Right forelimb (tissue), 1 donor: ENCODE measurements at regions not wholly inside any gene's neighbourhood (a gene's known extent, or its start where the extent isn't known, plus 50 kb on each side); places are given as distances from the start of the nearest gene placed in this dataset.
A peak's percentile ranks its signal among the peaks of the same experiment; 100 is the strongest.

Experiments used
- DNase-seq: peaks from one replicate; pipeline ENCODE4 v3.0.0-alpha.2; 2018

DNA sequence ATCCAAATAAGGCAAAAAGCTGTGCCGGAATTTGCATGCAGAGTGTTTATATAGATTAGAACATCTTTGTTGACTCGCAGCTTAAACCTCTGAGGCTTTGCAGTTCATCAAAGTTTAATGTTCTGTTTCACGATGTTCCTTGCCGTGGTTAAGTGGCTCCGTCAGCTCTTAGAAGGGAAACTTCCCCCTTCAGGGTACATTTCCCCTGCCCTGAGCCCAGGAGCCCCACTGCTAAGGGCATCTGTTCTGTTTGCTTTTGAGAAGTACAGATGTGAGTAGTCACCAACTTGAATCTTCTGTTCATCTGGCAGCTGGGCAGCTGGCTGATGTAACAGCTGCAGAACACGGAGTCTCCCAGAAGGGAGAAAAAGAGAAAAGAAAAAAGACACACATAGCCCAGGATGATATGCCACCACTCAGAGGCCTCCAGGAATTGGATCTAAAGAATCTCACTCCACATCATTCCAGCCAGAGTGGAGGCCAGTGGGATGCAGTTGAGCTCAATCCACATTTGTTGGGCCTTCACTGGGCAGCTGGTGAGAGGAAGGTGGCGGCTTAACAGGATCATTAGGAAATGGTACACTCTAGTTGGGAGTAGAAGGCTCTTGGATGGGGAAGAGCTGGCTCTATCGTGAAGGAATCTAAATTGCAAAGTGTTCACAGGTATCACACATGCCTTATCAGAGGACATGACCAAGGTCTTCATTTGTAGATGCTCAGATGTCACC is 178.7 kb upstream of the RBPJ start:
- no peak for DNase-seq

DNA sequence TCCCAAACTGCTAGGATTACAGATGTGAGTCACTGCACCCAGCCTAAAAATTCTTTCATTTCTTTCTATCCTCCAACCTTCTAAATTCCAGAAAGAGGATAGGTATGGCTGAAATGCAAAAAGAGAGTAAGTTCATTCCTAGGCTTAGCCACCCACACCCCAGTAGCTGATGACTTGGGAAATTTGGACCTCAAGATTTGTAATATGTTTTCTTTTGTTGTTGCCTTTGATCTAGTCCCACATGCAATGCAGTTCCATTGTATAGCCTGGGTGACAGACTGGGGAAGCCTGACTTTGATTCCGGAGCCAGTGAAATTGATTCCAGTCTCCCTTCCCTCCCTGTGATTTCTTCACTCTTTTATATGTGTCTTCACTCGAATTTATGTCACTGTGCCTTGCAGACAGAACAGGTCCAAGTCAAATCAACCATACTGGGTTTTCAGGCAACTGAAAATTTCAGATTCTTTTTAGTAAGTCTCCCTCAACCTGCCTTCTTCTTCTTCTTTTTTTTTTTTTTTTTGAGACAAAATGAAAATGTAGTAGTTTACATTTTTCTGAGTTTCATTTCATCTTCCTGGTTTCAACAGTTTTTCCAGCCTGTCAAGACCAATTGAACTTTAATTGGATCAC is 176.2 kb upstream of the RBPJ start:
- DNase-seq: no peak

DNA sequence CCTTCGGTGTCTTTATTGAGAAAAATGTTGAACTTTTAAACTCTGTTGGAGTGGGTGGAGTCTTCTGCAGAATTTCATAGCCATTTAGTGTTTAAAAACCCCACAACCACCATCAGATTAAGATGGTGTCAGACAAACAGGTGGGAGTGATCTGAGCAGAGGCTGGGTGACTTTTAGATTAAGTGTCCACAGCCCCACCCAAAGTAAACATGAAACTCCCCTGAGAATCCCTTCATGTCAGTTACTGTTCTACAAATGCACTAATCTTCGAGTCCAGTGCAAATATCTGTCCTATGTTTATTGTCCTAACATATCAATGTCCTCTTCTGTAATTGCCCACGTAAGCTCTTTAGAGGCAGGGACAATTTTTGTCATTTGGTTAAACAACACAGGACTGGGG is 175.6 kb upstream of the RBPJ start:
- DNase-seq: no peak

DNA sequence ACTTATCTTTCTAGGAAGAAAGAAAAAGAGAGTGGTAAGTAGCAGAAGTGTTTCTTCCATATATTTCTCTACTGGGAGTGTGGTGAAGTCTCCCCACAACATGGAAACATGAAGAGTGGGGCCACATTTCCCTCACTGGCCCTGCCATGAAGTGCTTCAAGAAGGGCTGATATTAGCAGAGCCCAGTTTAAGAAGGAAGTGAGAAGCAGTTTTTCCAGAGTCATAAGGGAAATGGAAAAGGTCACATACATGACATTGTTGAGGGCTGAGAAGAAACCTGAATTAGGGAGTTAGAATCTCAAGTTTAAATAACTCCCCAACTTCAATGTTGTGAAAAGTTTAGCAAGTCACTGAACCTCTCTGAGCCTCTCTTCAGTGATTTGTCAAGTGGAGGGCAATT is 171.9 kb upstream of the RBPJ start:
- DNase-seq: no peak

DNA sequence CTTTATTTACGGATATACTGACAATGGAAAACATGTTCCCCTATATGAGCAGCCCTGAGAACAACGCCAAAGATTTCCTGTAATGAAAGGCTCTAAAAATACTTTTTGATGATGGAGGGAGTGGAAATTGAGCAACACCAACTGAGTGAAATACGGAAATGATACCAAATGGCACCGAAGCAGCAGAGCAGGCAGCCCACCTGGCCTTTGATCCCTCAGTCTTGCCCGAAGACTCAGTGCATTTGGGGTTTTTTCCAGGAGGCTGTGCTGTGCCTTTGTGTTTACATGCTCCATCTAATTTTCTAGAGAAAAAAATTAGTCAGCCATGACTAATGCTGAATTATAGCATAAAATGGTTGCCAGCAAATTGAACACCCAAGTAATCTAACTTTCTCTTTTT is 169.9 kb upstream of the RBPJ start:
- DNase-seq: no peak

DNA sequence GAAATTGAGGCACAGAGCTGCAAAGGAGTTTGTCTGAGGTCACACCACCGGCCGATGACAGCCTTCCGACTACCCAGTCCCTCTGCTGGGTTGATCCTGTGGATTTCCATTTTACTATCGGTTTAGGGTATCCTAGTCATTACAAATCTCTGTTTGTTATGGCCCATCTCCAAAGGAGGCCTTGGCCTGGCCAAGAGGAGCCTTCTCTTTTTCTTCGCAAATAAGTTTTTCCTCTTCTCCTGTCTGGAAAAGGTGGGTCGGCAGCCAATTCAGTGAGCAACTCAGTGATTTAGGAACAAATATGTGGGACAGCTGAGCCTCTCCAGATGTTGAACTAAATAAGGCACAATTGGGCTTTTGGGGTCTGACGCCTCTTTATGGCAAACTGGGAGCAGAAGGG is 169.2 kb upstream of the RBPJ start:
- DNase-seq: no peak

DNA sequence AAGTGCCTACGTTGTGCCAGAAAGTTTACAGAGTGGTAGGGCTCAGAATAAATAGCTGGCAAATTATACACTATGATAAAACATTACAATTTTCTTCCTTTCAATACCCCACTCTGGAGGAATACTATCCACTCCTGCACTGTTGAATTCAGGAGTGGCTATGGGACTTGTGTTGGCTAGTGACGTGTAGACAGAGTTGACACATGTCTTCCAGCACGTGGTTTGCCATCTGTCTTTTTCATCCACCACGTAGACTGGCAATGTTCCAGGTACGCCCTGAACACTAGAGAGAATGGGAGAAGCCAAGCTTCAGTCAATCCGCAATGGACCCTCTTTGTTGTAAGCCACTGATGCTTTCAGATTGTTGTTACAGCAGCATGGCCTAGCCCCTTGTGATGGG is 168.8 kb upstream of the RBPJ start:
- DNase-seq: no peak

DNA sequence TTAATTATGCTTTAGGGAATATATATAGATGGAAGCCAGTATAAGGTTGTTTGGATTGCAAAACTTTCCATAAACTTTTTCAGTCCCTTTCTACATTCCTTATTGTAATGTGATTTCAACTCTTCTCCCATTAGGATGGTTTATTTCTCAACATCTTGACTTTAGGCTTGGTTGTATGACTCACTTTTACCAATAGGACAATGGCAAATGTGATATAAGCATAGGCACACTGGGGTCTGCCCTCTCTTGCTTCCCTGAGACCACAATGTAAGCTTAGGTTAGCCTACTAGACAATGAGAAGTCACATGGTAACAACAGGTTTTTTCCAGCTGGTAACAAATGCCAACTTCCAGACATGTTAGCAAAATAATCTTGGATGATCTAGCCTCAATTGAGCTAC is 163.3 kb upstream of the RBPJ start:
- peak; percentile 9 for DNase-seq

DNA sequence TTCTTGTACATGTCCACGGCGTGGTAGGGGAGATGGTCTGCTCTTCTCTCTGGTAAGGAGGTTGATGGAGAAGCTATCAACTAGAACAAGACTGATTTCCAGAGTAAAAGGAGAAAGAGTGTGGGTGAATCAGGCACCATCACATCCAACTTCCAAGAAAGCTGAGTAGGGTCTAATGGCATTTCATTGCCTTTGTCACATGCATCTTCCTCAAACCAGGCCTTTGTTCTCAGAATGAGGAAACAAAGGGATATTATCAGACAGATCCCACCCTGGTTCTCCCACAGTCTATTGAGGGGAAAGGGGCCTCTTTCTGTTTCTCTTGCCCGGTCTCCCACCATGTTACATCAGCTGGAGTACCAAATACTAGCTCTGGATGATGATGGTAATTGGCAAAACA is 160.2 kb upstream of the RBPJ start:
- DNase-seq: peak; percentile 7

DNA sequence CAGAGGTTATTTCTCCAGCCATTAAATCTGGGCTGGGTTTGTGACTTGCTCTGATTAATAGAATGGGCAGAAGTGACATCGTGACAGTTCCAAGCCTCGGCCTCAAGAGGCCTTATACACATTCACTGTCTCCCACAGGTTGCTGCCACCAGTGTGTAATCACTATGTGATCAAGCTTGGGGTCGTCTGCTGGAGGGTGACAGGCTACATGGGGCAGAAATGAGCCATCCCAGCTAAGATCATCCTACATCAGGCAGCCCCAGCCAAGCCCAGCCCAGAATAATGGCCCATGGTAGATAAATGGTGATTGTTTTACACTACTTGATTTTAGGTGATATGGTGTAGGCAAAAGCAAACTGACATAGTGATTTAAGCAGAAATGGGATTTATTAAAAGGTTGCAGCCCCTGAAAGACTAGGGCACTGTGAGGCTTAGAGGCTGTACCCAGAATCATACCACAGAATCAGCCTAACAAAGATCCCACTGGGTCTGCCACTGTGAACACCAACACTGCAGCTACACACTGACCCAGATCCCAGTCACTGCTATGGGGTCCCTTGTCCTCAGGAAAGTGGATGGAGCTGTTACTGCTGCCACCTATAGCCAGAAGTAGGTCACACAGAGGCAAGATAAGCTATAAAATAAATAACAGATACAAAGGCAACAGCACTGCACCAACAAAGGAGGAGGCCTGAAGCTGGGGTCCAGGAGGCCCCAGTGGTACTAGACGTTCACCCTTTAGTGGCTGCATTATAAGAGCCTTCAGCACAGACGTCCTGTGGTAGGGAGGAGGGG is 159.6 kb upstream of the RBPJ start:
- peak; percentile 44 for DNase-seq

DNA sequence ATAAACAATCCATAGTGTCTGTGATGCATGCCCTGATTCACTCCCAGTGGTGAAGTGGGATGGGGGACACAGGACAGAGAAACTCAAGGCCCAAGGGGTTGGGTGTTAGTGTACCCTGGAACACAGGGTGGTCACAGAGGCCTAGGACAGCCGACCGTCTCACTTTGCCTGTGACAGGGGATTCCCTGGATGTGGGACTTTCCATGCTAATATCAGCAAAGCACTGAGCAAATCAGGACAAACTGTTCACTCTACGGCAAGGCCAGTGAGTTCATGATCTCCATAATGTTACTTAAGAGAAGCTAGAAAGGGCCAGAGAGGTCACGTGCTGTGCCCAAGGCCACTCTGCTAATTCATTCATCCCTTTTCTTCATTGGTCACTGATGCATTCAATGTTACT is 158.7 kb upstream of the RBPJ start:
- DNase-seq: peak; percentile 22

DNA sequence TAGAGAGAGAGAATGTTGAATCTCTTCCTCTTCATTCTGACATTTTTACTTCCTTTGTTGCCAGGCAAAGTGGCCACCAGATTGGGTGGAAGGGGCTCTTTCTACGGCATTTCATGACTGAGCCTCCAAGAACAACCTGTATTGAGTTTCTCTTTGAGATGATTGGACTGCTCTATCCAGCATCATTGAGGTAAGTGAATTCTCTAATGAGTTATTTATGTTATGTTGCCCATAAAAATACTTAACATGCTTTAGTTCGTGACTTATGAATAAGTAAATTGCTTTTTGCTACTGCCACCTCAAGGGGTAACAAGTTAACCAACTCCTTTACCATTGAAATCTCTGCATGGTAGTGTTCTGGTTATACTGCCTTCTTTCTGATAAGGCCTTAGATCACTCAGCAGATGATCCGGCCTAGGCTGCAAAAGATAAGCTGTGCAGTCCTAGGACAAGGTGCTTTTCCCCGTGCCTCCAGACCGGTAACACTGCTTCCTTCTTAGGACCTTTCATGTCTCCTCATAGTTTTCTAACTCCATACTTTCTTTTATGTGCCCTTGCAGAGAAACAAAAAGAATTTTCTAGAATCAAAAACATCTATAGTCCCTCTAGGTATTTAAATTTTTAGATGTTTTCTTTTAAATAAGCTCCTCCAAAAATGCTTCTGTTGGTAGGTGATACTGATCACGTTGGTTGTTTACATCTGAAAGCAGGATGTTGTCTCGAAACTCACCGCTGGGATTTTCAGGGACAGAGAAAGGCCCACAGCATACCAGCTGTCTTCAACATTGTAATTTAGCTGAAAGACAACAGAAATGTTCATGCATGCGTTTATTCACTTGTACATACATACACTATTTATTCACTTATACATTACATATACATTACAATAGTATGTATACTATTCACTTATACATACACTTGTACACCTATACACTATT is 157.1 kb upstream of the RBPJ start:
- DNase-seq: peak; percentile 9

DNA sequence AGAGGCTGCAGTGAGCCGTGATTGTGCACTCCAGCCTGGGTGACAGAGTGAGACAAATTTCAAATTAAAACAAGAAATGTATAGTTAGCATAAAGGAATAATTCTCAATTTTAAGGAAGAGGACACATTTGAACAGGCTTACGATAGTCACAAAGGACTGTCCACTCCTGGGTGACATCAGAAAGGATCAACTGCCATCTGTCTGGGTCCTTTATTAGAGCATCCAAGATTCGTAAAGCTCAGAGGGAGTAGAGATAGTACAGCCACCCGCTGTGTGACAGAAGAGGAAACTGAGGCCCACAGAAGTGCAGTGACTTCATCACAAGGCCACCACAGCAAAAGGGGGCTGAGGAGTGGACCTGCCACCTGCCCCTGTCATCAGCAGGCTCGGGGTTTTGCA is 149.3 kb upstream of the RBPJ start:
- no peak for DNase-seq

DNA sequence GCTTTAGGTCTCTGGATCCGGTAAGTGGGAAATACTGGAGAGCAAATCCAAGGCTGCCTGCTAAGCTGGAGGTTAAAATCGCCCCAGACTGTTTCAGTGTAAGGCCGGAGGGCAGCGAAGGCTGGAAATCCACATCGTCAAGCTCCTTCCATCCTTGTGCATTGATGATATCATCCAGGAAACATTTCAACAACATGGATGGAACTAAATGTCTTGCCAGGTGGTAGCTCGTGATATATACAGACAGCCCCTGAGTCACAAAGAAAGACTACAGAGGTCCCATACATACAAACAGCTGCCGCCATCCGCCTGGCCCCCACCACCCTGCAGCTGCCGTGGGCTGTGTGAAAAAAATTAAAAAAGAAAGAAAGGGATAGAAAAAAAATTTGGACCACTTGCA is 148.9 kb upstream of the RBPJ start:
- peak; percentile 80 for DNase-seq

DNA sequence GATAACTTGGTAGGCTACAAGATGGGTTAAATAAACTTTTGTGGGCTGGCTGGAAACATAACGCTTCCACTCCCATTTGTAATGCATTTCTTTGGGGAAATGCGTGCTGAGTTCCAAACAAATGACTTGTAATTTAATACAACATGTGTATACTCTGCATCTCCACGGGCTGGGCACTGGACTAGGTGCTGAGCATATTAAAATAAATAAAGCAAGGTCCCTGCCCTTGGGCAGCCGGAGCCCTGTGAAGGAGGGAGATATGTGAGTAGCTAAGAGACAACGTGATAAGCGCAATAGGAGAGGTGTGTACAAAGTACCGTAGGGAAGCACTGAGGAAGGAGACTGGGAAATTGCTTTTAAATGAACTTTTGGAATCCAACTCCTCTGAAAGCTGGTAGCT is 147.2 kb upstream of the RBPJ start:
- DNase-seq: peak; percentile 43

DNA sequence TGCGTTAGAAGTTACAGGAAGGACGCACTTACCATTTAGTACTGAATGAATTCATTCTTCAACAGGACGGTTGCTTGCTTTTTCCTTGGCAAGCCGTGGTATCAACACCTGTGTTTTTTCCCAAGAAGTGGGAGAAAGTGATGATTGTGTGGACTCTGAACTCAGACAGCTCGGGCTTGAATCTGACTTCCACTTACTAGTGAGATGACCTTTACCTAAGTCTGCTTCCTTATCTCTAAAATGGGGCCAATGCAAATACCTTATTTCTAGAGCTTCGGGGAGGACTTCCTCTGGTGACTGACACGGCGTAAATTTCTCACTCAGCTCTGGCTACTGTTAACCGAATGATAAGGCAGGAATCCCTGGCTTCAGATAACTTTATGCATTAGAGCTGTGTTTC is 146.8 kb upstream of the RBPJ start:
- peak; percentile 38 for DNase-seq

DNA sequence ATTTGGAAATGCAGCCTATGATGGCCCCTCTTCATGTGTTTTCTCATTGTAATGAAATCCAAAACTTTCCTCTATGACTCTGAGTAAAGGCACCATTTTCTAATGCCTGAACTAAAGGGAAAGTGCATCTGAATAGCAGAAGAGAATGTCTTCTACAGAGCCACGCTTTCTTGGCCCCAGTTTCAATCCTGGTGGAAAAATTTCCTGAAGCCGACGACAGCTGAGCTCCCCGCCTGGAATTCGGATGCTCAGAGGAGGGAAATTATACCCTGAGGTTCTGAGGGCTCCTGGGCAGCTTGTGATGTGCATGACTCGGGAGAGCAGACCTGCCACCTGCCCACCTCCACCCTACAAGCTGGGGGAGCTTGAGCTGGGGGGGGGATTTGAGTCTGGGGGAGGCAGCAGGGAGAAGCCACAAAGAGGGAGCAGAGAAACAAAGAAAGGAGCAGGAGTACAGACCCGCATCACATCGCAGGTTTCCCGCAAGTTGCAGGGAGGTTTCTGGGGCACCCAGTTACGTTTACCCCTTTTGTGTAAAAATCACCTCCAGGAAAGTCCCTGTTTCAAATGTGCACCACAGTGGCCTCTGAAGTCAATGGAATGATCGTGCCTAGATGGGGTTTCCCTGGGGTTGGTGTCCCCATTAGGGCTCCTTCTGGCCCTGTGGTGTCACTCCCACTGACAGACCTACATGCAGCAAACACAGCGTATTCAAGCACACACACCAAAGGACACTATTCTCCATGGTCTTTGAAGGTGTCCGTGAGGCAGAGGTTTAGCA is 145.6 kb upstream of the RBPJ start:
- peak; percentile 70 for DNase-seq

DNA sequence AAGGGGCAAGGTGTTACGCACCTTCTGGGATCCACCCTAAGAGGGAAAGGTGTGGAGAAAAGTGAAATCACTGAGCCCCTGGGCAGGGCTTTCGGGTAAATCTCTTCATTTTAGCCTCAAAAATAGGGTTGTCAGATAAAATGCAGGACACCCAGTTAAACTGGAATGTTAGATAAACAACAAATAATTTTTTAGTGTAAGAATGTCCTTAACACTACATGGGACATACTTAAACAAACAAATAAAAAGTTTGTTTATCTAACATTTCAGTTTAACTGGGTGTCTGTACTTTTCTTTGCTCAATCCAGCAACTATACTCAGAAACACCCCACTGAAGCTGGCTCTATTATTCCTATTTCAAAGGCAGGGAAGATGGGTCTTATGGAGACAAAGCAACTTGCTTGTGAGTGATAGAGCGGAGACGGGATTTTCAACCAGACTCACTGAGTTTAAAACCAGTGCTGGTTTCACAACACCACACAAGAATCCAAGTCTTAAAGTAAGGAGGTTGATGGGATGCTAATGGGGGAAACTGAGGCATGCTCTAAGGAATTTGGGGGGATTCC is 144.8 kb upstream of the RBPJ start:
- DNase-seq: no peak

DNA sequence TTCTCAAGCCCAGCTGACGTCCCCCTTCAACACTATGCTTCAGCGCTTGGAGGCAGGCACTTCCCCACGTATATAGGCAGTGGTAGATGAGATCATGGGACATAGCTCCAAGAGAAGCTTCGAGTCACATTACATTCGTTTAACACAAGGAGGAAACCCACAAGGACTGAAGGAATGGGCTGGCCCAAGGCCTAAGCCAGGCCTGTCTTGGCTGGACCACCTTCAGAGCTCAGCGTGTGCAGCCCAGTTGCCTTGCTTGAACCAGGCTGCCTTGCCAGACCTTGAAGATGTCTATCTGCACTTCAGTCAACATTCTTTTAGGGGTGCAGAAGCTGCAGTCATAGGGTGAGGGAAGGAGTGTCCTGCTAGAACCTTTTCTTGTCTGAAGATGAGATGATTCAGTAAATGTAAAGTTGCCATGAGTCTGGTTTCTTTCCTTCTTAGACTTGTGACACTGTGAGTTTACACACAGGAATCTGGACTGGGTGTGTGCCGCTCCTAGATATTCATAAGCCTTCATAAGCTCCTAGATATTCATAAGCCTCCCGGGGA is 144.1 kb upstream of the RBPJ start:
- DNase-seq: peak; percentile 71

DNA sequence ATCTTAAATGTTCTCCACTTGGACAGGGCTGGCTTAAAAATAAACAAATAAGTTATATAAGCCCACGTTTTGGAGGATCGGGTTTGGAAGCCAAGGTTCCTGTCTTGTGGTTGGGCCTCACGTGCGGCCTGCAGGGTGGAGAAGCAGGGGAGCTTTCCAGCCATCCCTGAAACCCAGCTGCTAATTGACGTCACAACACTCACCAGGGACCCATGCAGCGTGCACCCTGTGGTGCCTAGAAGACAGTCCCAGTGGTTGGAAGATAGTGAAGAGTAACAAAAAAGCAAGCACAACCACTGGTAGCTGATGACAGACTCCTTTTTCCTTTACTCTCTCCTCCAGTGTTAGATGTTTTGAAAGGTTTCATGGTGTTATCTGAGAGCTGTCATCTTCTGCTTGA is 142.0 kb upstream of the RBPJ start:
- DNase-seq: peak; percentile 48

DNA sequence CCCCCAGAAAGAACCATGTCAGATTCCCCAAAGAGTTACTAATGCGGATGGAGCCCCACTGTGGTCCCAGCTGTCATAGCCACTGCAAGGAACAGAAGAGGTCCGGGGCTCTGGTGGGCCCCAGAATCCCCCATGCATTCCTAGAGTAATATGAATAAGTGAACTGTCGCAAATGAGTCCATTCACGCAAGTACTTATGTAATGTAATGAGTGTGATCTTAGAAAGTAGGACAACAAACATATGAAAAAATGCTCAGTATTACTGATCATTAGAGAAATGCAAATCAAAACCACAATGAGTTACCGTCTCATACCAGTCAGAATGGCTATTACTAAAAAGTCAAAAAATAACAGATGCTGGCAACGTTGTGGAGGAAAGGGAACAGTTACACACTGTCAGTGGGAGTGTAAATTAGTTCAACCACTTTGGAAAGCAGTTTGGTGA is 141.5 kb upstream of the RBPJ start:
- peak; percentile 2 for DNase-seq
